Endothelial cell of umbilical vein (primary cell): ENCODE measurements at regions not wholly inside any gene's neighbourhood (a gene's known extent, or its start where the extent isn't known, plus 50 kb on each side); places are given as distances from the start of the nearest gene placed in this dataset.

Source experiments
- BruUV-seq: library from RNA; stranded (reverse); fragments of 400-500 nt; replicated peaks from 2 replicates; lab custom pipeline; 2021; lab: Mats Ljungman, UMichigan
- CTCF ChIA-PET: fragments of 300-600, 350-600 bp; sonication (Branson Sonifier 250); formaldehyde crosslinking; loops from one replicate; lab custom pipeline; 2021; ENCODE audit warnings: antibody characterized with exemption, inconsistent platforms; lab: Charles Lee
- POLR2A ChIA-PET: fragments of 300-600, 350-600 bp; sonication (Branson Sonifier 250); formaldehyde crosslinking; loops from one replicate; lab custom pipeline; 2021; ENCODE audit warnings: antibody characterized with exemption, inconsistent platforms; lab: Charles Lee
- DNase-seq: peaks from one replicate; pipeline ENCODE4 v3.0.0-alpha.2; 2011; ENCODE audit warnings: low read depth, low spot score
- FAIRE-seq: peaks from 2 replicates; lab custom pipeline; 2011; peaks lifted over from hg19 to GRCh38; lab: Jason Lieb, UNC
- H2AFZ ChIP-seq: 2 replicates; pipeline ENCODE4 v1.6.0; 2012; ENCODE audit warnings: low read depth, low read length, control low read depth, inconsistent platforms
- H3K27ac ChIP-seq: 2 replicates; pipeline ENCODE4 v1.5.1; 2011; ENCODE audit warnings: low read depth, mild to moderate bottlenecking, control low read depth, low read length, moderate library complexity; ENCODE audit not compliant: insufficient read depth
- H3K27me3 ChIP-seq, 2 experiments: 2 replicates each; pipeline versions ENCODE4 v1.6.0 to v1.6.1; 2011; ENCODE audit warnings: low read length in 2 of 2, mixed read lengths in 1 of 2; ENCODE audit not compliant: control insufficient read depth in 2 of 2, insufficient read depth in 2 of 2
- H3K36me3 ChIP-seq, 2 experiments: 2 replicates in 1 of 2; 3 replicates in 1 of 2; pipeline ENCODE4 v1.5.1; 2011; ENCODE audit warnings: low read length in 2 of 2, mild to moderate bottlenecking in 1 of 2, moderate library complexity in 1 of 2; ENCODE audit not compliant: control insufficient read depth in 2 of 2, insufficient read depth in 2 of 2; ENCODE audit errors: extremely low read depth in 1 of 2
- H3K4me1 ChIP-seq: 3 replicates; pipeline ENCODE4 v1.5.1; 2011; ENCODE audit warnings: mild to moderate bottlenecking, low read length; ENCODE audit not compliant: control insufficient read depth, insufficient read depth; ENCODE audit errors: extremely low read depth
- H3K4me2 ChIP-seq: 2 replicates; pipeline ENCODE4 v1.6.1; 2011; ENCODE audit warnings: low read length, control low read depth, mixed read lengths; ENCODE audit not compliant: insufficient read depth
- H3K4me3 ChIP-seq, 3 experiments: fragments of 200-600 bp in 1 of 3; sonication (generic), shearing (Covaris generic) in 1 of 3; replicated peaks in 1 of 3; 2 replicates each; pipeline ENCODE4 v1.5.1; 2011 to 2016; ENCODE audit warnings: control low read depth in 3 of 3, low read length in 3 of 3, mild to moderate bottlenecking in 2 of 3, inconsistent platforms in 1 of 3, low read depth in 1 of 3, moderate library complexity in 1 of 3; ENCODE audit not compliant: insufficient read depth in 1 of 3
- H3K79me2 ChIP-seq: 2 replicates; pipeline ENCODE4 v1.6.0; 2012; ENCODE audit warnings: low read length, inconsistent platforms; ENCODE audit not compliant: control insufficient read depth, insufficient read depth
- H3K9ac ChIP-seq: replicated peaks from 2 replicates; pipeline ENCODE3; 2011; ENCODE audit warnings: low read length, control low read depth; ENCODE audit not compliant: insufficient read depth; ENCODE audit errors: extremely low read depth
- H3K9me1 ChIP-seq: replicated peaks from 3 replicates; pipeline ENCODE4 v1.6.0; 2011; ENCODE audit warnings: mild to moderate bottlenecking, low read length; ENCODE audit not compliant: control insufficient read depth, insufficient read depth; ENCODE audit errors: extremely low read depth
- H3K9me3 ChIP-seq: replicated peaks from 2 replicates; pipeline ENCODE4 v1.5.1; 2012; ENCODE audit warnings: low read length, inconsistent platforms; ENCODE audit not compliant: control insufficient read depth, insufficient read depth
- H4K20me1 ChIP-seq: replicated peaks from 2 replicates; pipeline ENCODE3; 2011; ENCODE audit warnings: mild to moderate bottlenecking, low read length; ENCODE audit not compliant: control insufficient read depth, insufficient read depth; ENCODE audit errors: extremely low read depth
- EZH2 ChIP-seq: IDR thresholded peaks from 2 replicates; pipeline ENCODE4 v1.6.1; 2012; ENCODE audit warnings: borderline replicate concordance, low read depth, mild to moderate bottlenecking, moderate library complexity, low read length, inconsistent platforms; ENCODE audit not compliant: severe bottlenecking
- FOS ChIP-seq: IDR thresholded peaks from 2 replicates; pipeline ENCODE4 v1.6.1; 2011; ENCODE audit warnings: mild to moderate bottlenecking, low read length, moderate library complexity, borderline replicate concordance; ENCODE audit not compliant: insufficient read depth
- GATA2 ChIP-seq: IDR thresholded peaks from 2 replicates; pipeline ENCODE4 v1.7.0; 2011; ENCODE audit warnings: low read depth, mild to moderate bottlenecking, moderate library complexity, mixed read lengths, low read length; ENCODE audit not compliant: insufficient read length, insufficient read depth
- JUN ChIP-seq: IDR thresholded peaks from 2 replicates; pipeline ENCODE4 v1.6.1; 2011; ENCODE audit warnings: borderline replicate concordance, low read depth; ENCODE audit not compliant: insufficient read length, insufficient read depth
- MYC ChIP-seq: IDR thresholded peaks from one replicate; pipeline ENCODE4 v1.6.1; 2011; ENCODE audit warnings: mild to moderate bottlenecking, low read depth, low read length
- POLR2A ChIP-seq: IDR thresholded peaks from 2 replicates; pipeline ENCODE4 v1.6.1; 2012; ENCODE audit warnings: low read depth, mild to moderate bottlenecking, control low read depth, low read length
- POLR2AphosphoS5 ChIP-seq: IDR thresholded peaks from 2 replicates; pipeline ENCODE4 v1.6.1; 2012; ENCODE audit warnings: low read depth, mild to moderate bottlenecking, control low read depth, low read length, moderate library complexity; ENCODE audit not compliant: insufficient read depth
- dilution Hi-C: fragments of 300-500 bp; cut with MboI; formaldehyde crosslinking; loops from one replicate; pipeline ENCODE4 v1.15.0; 2019; ENCODE audit warnings: low sequenced_read_pairs; ENCODE audit not compliant: extremely low pct_ligation_motif_present
- intact Hi-C: fragments of 100-400 bp; cut with micrococcal nuclease; formaldehyde crosslinking; loops from one replicate; pipeline ENCODE4 v1.10.0; 2022
- TF ChIP-seq, protein P1 (sequence below): IDR thresholded peaks from 2 replicates; pipeline ENCODE4 v1.6.1; 2011; ENCODE audit not compliant: insufficient read depth, insufficient read length
- TF ChIP-seq, protein P2 (sequence below), 2 donors: IDR thresholded peaks; 1 replicate in 1 of 2; 2 replicates in 1 of 2; pipeline ENCODE4 v1.5.1; 2011; ENCODE audit warnings: low read length in 2 of 2, mild to moderate bottlenecking in 2 of 2, moderate library complexity in 2 of 2, control low read depth in 1 of 2, inconsistent platforms in 1 of 2, low read depth in 1 of 2; ENCODE audit not compliant: insufficient read depth in 1 of 2; ENCODE audit errors: extremely low read depth in 1 of 2

DNA sequence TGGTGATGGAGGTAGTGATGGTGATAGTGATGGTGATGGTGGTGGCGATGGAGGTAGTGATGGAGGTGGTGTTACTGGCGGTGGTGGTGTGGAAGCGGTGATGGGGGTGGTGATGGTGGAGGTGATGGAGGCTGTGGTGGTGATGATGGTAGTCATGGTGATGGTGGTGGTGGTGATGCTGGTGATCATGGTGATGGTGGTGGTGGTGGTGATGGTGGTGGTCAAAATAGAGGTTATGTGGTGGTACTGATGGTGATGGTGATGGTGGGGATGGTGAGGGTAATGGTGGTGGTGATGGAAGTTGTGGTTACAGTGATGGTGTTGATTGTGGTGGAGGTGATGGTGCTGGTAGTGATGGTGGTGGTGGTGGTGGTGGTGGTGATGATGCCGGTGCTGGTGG, 199.2 kb downstream of the IGLL1 start:
- no peak for DNase-seq
- H3K36me3 ChIP-seq, result no peaks in the 10 kb centered on the region
- no peaks in the 10 kb centered on the region for H3K4me1 ChIP-seq
- no peak overlapping the region for H3K27ac ChIP-seq
- no peak overlapping the region for H3K9ac ChIP-seq
- no peaks in the 10 kb centered on the region for H3K9me1 ChIP-seq
- dilution Hi-C loops, result no loop called here
- no peak for FAIRE-seq
- no peaks in the 10 kb centered on the region for H4K20me1 ChIP-seq
- TF ChIP-seq FOS, result no peak
- TF ChIP-seq MYC, result no peak
- no peak for TF ChIP-seq POLR2A
- TF ChIP-seq, protein P1, sequence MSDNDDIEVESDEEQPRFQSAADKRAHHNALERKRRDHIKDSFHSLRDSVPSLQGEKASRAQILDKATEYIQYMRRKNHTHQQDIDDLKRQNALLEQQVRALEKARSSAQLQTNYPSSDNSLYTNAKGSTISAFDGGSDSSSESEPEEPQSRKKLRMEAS, result no peak
- TF ChIP-seq, protein P2, sequence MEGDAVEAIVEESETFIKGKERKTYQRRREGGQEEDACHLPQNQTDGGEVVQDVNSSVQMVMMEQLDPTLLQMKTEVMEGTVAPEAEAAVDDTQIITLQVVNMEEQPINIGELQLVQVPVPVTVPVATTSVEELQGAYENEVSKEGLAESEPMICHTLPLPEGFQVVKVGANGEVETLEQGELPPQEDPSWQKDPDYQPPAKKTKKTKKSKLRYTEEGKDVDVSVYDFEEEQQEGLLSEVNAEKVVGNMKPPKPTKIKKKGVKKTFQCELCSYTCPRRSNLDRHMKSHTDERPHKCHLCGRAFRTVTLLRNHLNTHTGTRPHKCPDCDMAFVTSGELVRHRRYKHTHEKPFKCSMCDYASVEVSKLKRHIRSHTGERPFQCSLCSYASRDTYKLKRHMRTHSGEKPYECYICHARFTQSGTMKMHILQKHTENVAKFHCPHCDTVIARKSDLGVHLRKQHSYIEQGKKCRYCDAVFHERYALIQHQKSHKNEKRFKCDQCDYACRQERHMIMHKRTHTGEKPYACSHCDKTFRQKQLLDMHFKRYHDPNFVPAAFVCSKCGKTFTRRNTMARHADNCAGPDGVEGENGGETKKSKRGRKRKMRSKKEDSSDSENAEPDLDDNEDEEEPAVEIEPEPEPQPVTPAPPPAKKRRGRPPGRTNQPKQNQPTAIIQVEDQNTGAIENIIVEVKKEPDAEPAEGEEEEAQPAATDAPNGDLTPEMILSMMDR (IDR thresholded peaks at IDR 0.05; ENCODE audit: extremely low read depth in 1 of 2, insufficient read depth in 1 of 2, low read depth in 1 of 2, low read length in 2 of 2), result no peak
- TF ChIP-seq POLR2AphosphoS5, result no peak
- TF ChIP-seq EZH2, result no peak
- TF ChIP-seq JUN, result no peak
- no peak for TF ChIP-seq GATA2
- ChIA-PET POLR2A (no interaction called here), CTCF (no interaction called here)
- H3K9me3 ChIP-seq, result no peaks in the 10 kb centered on the region
- intact Hi-C loops, result loop anchor here (10.0 kb wide), 1 partner anchor 236 kb away; the partner anchor contains the start of genes RAB36 and RSPH14
- BruUV-seq, result no TSS peak
- no peak overlapping the region for H2AFZ ChIP-seq
- H3K27me3 ChIP-seq, result no peaks in the 10 kb centered on the region
- H3K4me3 ChIP-seq, result no peak overlapping the region
- H3K4me2 ChIP-seq, result no peak overlapping the region
- H3K79me2 ChIP-seq, result no peaks in the 10 kb centered on the region
